ENCODE measurements at regions not wholly inside any gene's neighbourhood (a gene's known extent, or its start where the extent isn't known, plus 50 kb on each side); places are given as distances from the start of the nearest gene placed in this dataset.

DNA sequence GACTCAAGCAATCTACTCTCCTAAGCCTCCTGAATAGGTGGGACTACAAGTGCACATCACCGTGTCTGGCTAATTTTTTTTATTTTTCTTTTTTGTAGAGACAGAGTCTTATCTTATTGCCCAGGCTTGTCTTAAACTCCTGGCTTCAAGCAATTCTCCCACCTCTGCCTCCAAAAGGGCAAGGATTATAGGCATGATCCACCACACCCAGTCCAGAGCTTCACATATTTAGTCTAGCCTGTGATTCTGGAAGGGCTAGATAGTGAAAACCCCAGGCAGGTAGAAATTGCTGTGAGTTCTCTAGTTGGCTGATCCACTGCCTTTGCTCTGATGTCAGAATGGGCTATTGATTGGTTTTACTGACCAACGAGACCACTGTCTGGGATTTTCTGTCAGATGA lies 854.6 kb upstream of the MIR17HG start:
- TF ChIP-seq, protein P1, sequence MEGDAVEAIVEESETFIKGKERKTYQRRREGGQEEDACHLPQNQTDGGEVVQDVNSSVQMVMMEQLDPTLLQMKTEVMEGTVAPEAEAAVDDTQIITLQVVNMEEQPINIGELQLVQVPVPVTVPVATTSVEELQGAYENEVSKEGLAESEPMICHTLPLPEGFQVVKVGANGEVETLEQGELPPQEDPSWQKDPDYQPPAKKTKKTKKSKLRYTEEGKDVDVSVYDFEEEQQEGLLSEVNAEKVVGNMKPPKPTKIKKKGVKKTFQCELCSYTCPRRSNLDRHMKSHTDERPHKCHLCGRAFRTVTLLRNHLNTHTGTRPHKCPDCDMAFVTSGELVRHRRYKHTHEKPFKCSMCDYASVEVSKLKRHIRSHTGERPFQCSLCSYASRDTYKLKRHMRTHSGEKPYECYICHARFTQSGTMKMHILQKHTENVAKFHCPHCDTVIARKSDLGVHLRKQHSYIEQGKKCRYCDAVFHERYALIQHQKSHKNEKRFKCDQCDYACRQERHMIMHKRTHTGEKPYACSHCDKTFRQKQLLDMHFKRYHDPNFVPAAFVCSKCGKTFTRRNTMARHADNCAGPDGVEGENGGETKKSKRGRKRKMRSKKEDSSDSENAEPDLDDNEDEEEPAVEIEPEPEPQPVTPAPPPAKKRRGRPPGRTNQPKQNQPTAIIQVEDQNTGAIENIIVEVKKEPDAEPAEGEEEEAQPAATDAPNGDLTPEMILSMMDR (IDR thresholded peaks at IDR 0.05; ENCODE audit: poor library complexity), result no peak
- TF ChIP-seq EZH2 (IDR thresholded peaks at IDR 0.05; ENCODE audit: borderline replicate concordance), result no peak
